ENCODE measurements at regions not wholly inside any gene's neighbourhood (a gene's known extent, or its start where the extent isn't known, plus 50 kb on each side); places are given as distances from the start of the nearest gene placed in this dataset.

- TF ChIP-seq REST (IDR thresholded peaks at IDR 0.05; ENCODE audit: insufficient read depth in 1 of 2, low read depth in 2 of 2, low read length in 2 of 2) (no peak), TAF1 (IDR thresholded peaks at IDR 0.05; ENCODE audit: borderline replicate concordance, insufficient read depth, low read length) (no peak)
These were observed 859.4 kb downstream of the TYW1 start for GRCh38 chr7:67856046-67856445.

All from PFSK-1 (cell line).